ENCODE measurements at regions not wholly inside any gene's neighbourhood (a gene's known extent, or its start where the extent isn't known, plus 50 kb on each side); places are given as distances from the start of the nearest gene placed in this dataset.
A peak's percentile ranks its signal among the peaks of the same experiment; 100 is the strongest.

GRCh38 chr2:215833531-215834162 lies 179.7 kb downstream of the MREG start (continued):
- TF ChIP-seq, protein P1, sequence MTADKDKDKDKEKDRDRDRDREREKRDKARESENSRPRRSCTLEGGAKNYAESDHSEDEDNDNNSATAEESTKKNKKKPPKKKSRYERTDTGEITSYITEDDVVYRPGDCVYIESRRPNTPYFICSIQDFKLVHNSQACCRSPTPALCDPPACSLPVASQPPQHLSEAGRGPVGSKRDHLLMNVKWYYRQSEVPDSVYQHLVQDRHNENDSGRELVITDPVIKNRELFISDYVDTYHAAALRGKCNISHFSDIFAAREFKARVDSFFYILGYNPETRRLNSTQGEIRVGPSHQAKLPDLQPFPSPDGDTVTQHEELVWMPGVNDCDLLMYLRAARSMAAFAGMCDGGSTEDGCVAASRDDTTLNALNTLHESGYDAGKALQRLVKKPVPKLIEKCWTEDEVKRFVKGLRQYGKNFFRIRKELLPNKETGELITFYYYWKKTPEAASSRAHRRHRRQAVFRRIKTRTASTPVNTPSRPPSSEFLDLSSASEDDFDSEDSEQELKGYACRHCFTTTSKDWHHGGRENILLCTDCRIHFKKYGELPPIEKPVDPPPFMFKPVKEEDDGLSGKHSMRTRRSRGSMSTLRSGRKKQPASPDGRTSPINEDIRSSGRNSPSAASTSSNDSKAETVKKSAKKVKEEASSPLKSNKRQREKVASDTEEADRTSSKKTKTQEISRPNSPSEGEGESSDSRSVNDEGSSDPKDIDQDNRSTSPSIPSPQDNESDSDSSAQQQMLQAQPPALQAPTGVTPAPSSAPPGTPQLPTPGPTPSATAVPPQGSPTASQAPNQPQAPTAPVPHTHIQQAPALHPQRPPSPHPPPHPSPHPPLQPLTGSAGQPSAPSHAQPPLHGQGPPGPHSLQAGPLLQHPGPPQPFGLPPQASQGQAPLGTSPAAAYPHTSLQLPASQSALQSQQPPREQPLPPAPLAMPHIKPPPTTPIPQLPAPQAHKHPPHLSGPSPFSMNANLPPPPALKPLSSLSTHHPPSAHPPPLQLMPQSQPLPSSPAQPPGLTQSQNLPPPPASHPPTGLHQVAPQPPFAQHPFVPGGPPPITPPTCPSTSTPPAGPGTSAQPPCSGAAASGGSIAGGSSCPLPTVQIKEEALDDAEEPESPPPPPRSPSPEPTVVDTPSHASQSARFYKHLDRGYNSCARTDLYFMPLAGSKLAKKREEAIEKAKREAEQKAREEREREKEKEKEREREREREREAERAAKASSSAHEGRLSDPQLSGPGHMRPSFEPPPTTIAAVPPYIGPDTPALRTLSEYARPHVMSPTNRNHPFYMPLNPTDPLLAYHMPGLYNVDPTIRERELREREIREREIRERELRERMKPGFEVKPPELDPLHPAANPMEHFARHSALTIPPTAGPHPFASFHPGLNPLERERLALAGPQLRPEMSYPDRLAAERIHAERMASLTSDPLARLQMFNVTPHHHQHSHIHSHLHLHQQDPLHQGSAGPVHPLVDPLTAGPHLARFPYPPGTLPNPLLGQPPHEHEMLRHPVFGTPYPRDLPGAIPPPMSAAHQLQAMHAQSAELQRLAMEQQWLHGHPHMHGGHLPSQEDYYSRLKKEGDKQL (CRISPR knock-in tag; IDR thresholded peaks at IDR 0.05; ENCODE audit: borderline replicate concordance): no peak
- TF ChIP-seq FOXP1 (CRISPR knock-in tag; IDR thresholded peaks at IDR 0.05) (no peak), MYC (IDR thresholded peaks at IDR 0.05; ENCODE audit: low read depth, low read length) (no peak; the same call in 1 of the 2 replicates), MYC (CRISPR knock-in tag; IDR thresholded peaks at IDR 0.05; ENCODE audit: borderline replicate concordance, low read depth) (no peak), LARP7 (IDR thresholded peaks at IDR 0.05) (no peak), E2F8 (IDR thresholded peaks at IDR 0.05; ENCODE audit: low read depth, partially characterized antibody) (no peak), GABPA (tag; conservative IDR thresholded peaks at IDR 0.05; ENCODE audit: low read depth) (0 out of 2 replicates have a peak, but pooled peaks have one; percentile 14), NFRKB (IDR thresholded peaks at IDR 0.05; ENCODE audit: low read depth) (peak; percentile 47), ZNF23 (CRISPR knock-in tag; IDR thresholded peaks at IDR 0.05) (no peak), ZFP30 (CRISPR knock-in tag; IDR thresholded peaks at IDR 0.05; ENCODE audit: borderline replicate concordance) (no peak)
- TF ChIP-seq, protein P2, sequence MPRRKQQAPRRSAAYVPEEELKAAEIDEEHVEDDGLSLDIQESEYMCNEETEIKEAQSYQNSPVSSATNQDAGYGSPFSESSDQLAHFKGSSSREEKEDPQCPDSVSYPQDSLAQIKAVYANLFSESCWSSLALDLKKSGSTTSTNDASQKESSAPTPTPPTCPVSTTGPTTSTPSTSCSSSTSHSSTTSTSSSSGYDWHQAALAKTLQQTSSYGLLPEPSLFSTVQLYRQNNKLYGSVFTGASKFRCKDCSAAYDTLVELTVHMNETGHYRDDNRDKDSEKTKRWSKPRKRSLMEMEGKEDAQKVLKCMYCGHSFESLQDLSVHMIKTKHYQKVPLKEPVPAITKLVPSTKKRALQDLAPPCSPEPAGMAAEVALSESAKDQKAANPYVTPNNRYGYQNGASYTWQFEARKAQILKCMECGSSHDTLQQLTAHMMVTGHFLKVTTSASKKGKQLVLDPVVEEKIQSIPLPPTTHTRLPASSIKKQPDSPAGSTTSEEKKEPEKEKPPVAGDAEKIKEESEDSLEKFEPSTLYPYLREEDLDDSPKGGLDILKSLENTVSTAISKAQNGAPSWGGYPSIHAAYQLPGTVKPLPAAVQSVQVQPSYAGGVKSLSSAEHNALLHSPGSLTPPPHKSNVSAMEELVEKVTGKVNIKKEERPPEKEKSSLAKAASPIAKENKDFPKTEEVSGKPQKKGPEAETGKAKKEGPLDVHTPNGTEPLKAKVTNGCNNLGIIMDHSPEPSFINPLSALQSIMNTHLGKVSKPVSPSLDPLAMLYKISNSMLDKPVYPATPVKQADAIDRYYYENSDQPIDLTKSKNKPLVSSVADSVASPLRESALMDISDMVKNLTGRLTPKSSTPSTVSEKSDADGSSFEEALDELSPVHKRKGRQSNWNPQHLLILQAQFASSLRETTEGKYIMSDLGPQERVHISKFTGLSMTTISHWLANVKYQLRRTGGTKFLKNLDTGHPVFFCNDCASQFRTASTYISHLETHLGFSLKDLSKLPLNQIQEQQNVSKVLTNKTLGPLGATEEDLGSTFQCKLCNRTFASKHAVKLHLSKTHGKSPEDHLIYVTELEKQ (CRISPR knock-in tag; IDR thresholded peaks at IDR 0.05): 0 out of 2 replicates have a peak, but pooled peaks have one; percentile 10
- TF ChIP-seq, protein P3, sequence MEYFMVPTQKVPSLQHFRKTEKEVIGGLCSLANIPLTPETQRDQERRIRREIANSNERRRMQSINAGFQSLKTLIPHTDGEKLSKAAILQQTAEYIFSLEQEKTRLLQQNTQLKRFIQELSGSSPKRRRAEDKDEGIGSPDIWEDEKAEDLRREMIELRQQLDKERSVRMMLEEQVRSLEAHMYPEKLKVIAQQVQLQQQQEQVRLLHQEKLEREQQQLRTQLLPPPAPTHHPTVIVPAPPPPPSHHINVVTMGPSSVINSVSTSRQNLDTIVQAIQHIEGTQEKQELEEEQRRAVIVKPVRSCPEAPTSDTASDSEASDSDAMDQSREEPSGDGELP (CRISPR knock-in tag; IDR thresholded peaks at IDR 0.05; ENCODE audit: borderline replicate concordance): peak; percentile 40; the same call in 1 of the 2 replicates
